NT2/D1 (cell line): ENCODE measurements at regions not wholly inside any gene's neighbourhood (a gene's known extent, or its start where the extent isn't known, plus 50 kb on each side); places are given as distances from the start of the nearest gene placed in this dataset.

Experiments used
- SUZ12 ChIP-seq: IDR thresholded peaks from 2 replicates; pipeline ENCODE4 v1.6.1; 2011; ENCODE audit not compliant: insufficient read length, insufficient read depth; ENCODE audit errors: extremely low read depth
- YY1 ChIP-seq: IDR thresholded peaks from 2 replicates; pipeline ENCODE4 v1.6.1; 2011; ENCODE audit not compliant: insufficient read length, insufficient read depth
- ZNF274 ChIP-seq: IDR thresholded peaks from 2 replicates; pipeline ENCODE4 v1.6.1; 2011; ENCODE audit warnings: mild to moderate bottlenecking, low read depth, low read length

GRCh38 chr7:138185132-138185908 is 109.1 kb downstream of the AKR1D1 start:
- TF ChIP-seq YY1 (no peak), SUZ12 (no peak), ZNF274 (no peak)
